ENCODE measurements at regions not wholly inside any gene's neighbourhood (a gene's known extent, or its start where the extent isn't known, plus 50 kb on each side); places are given as distances from the start of the nearest gene placed in this dataset.

DNA sequence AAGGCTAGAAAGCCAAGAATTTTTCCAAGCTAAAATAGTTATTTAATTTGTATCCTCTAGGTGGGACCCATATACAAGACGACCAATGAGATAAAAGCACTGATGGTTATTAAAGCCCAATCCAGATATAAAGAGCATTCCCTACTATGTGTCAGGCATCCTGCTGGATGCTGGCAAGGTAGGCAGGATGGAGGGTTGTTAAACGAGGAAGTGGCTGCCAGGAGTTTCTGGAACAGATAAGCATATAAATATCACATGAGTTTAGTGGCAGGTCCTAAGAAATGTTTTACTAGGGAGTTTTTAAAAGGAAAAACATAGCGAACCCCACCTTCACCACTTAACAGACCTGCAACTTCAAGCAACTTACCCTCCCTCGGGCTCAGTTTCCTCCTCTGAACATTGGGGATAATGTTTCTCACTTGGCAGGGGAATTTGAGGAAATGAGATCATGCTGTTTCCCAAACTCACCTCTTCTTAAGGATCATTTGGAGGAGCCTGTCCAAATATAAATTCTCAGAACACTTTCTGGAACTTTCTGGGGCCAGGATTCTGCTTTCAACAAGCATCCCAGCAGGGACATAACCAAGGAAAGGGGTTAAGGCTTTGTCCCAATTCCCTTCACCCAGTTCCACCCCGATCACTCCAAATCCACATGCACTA lies 94.3 kb upstream of the LDB2 start:
- Histone ChIP-seq H3K27me3 (no peaks in the 10 kb centered on the region), H3K27ac (no peak overlapping the region), H3K4me3 (no peak overlapping the region), H3K9me3 (no peaks in the 10 kb centered on the region), H3K4me1 (peaks cover 0 to 8% (median 0%) of the 10 kb centered on the region in 4 donors), H3K36me3 (no peaks in the 10 kb centered on the region)
- 26 to 49% (median 38%) methylated on average over 5 of the region's 5 CpGs for WGBS, 5 donors
- DNase-seq, result no peak
- intact Hi-C loops (cut with DNase I; ENCODE audit: low total_unique reads), result no loop called here
- TF ChIP-seq POLR2AphosphoS5 (IDR thresholded peaks at IDR 0.05) (no peak), POLR2A (IDR thresholded peaks at IDR 0.05) (no peak), EP300 (IDR thresholded peaks at IDR 0.05) (no peak)
- TF ChIP-seq, protein P1, sequence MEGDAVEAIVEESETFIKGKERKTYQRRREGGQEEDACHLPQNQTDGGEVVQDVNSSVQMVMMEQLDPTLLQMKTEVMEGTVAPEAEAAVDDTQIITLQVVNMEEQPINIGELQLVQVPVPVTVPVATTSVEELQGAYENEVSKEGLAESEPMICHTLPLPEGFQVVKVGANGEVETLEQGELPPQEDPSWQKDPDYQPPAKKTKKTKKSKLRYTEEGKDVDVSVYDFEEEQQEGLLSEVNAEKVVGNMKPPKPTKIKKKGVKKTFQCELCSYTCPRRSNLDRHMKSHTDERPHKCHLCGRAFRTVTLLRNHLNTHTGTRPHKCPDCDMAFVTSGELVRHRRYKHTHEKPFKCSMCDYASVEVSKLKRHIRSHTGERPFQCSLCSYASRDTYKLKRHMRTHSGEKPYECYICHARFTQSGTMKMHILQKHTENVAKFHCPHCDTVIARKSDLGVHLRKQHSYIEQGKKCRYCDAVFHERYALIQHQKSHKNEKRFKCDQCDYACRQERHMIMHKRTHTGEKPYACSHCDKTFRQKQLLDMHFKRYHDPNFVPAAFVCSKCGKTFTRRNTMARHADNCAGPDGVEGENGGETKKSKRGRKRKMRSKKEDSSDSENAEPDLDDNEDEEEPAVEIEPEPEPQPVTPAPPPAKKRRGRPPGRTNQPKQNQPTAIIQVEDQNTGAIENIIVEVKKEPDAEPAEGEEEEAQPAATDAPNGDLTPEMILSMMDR (IDR thresholded peaks at IDR 0.05), result no peak

DNA sequence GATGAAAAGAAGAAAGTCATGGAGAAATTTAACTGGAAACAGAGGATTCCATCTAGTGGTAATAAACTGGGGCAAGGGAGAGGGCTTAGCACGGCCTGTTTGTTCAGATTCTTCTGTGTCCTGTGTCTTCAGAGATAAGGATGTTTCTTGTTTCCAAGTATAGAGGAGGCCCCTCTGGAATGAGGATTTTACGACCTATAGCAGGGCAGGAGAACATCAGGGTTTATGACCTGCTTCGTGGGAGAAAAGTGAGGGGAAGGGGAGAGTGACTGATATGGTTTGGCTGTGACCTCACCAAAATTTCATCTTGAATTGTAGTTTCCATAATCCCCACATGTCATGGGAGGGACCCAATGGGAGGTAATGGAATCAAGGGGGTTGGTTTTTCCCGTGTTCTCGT lies 93.0 kb upstream of the LDB2 start:
- Histone ChIP-seq H3K36me3 (no peaks in the 10 kb centered on the region), H3K27ac (no peak overlapping the region), H3K4me3 (no peak overlapping the region), H3K4me1 (peaks cover 0 to 8% (median 0%) of the 10 kb centered on the region in 4 donors), H3K9me3 (no peaks in the 10 kb centered on the region), H3K27me3 (no peaks in the 10 kb centered on the region)
- no peak for DNase-seq
- WGBS, 5 donors, result 70 to 91% (median 84%) methylated on average over 5 of the region's 5 CpGs
- intact Hi-C loops (cut with DNase I; ENCODE audit: low total_unique reads), result no loop called here
- TF ChIP-seq, protein P1 (IDR thresholded peaks at IDR 0.05), result no peak
- TF ChIP-seq EP300 (IDR thresholded peaks at IDR 0.05) (no peak), POLR2A (IDR thresholded peaks at IDR 0.05) (no peak), POLR2AphosphoS5 (IDR thresholded peaks at IDR 0.05) (no peak)

DNA sequence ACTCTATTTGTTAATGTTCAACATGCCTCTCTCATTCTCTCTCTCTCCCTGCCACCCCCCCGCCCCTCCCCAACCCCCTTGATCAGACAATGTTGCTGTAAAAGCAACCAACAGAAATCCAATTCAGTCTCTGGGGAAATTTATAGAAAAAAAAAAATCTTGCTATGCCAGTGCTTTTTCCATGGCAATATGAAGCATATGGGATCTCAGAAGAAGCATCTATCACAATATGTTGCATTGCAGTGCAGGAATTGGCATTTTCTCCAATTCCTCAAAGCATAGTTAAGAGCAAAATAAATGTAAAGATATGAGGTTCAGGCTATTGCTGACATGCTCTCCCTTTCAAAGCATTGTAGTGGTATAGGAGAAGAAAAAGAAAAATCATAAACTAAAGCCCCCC lies 90.9 kb upstream of the LDB2 start:
- Histone ChIP-seq H3K27me3 (no peaks in the 10 kb centered on the region), H3K4me1 (peaks cover 0 to 8% (median 0%) of the 10 kb centered on the region in 4 donors), H3K9me3 (no peaks in the 10 kb centered on the region), H3K4me3 (no peak overlapping the region), H3K27ac (no peak overlapping the region), H3K36me3 (no peaks in the 10 kb centered on the region)
- intact Hi-C loops (cut with DNase I; ENCODE audit: low total_unique reads), result no loop called here
- DNase-seq, result no peak
- TF ChIP-seq EP300 (IDR thresholded peaks at IDR 0.05) (no peak), POLR2A (IDR thresholded peaks at IDR 0.05) (no peak), POLR2AphosphoS5 (IDR thresholded peaks at IDR 0.05) (no peak)
- TF ChIP-seq, protein P1 (IDR thresholded peaks at IDR 0.05), result no peak
- 65 to 83% (median 75%) methylated on average over 1 of the region's 1 CpG for WGBS, 5 donors

DNA sequence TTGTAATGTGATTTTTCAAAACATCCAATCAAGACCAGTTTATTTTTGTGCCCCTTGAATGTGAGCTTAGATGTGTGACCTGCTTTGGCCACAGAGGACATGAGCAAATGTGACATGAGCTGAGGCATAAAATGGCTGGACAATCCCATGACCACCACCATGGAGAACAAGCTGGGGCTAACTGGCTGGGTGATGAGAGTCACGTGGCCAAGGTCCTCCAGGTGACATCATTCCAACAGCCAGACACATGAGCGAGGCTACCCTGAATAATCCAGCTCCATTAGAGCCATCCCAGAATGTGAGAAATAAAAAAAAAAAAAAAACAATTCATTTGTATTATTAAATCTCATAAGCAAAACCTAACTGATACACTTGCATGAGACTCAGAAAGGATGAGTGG lies 90.4 kb upstream of the LDB2 start:
- Histone ChIP-seq H3K27me3 (no peaks in the 10 kb centered on the region), H3K36me3 (no peaks in the 10 kb centered on the region), H3K4me3 (no peak overlapping the region), H3K9me3 (no peaks in the 10 kb centered on the region), H3K27ac (no peak overlapping the region), H3K4me1 (peaks cover 0 to 8% (median 0%) of the 10 kb centered on the region in 4 donors)
- TF ChIP-seq POLR2A (IDR thresholded peaks at IDR 0.05) (no peak), EP300 (IDR thresholded peaks at IDR 0.05) (no peak), POLR2AphosphoS5 (IDR thresholded peaks at IDR 0.05) (no peak)
- TF ChIP-seq, protein P1 (IDR thresholded peaks at IDR 0.05), result no peak
- intact Hi-C loops (cut with DNase I; ENCODE audit: low total_unique reads), result no loop called here
- 83 to 97% (median 87%) methylated on average over 2 of the region's 2 CpGs for WGBS, 5 donors
- no peak for DNase-seq

All from stomach (tissue), 8 donors.